ENCODE measurements at regions not wholly inside any gene's neighbourhood (a gene's known extent, or its start where the extent isn't known, plus 50 kb on each side); places are given as distances from the start of the nearest gene placed in this dataset.
"Not testable (repeated sequence)": the region's sequence is repeated elsewhere in the genome, so short reads cannot be mapped to it uniquely, and the experiment has no call there.

DNA sequence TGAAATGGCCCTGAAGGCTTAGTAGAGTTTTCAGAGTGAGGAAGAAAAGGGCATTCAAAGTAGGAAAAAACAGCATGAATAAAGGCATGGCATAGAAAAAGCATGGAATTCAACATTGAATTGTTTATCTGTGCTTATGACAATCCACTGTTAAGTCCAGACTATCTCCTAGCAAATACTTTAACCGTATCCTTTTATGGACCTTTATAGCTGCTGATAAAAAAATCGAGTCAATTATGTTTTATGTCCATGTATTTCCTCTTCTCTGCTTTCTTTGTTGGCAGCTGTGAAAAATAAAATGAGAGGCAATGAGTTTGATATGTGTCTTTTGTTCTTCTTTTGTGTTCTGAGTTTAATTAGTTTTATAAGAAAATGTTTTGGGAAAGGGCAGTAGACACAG is 70.4 kb downstream of the TDRD15 start:
- TF ChIP-seq, protein P1, sequence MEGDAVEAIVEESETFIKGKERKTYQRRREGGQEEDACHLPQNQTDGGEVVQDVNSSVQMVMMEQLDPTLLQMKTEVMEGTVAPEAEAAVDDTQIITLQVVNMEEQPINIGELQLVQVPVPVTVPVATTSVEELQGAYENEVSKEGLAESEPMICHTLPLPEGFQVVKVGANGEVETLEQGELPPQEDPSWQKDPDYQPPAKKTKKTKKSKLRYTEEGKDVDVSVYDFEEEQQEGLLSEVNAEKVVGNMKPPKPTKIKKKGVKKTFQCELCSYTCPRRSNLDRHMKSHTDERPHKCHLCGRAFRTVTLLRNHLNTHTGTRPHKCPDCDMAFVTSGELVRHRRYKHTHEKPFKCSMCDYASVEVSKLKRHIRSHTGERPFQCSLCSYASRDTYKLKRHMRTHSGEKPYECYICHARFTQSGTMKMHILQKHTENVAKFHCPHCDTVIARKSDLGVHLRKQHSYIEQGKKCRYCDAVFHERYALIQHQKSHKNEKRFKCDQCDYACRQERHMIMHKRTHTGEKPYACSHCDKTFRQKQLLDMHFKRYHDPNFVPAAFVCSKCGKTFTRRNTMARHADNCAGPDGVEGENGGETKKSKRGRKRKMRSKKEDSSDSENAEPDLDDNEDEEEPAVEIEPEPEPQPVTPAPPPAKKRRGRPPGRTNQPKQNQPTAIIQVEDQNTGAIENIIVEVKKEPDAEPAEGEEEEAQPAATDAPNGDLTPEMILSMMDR (IDR thresholded peaks at IDR 0.05; ENCODE audit: low read depth, low read length): no peak
- no peak overlapping the region for H3K4me3 ChIP-seq (ENCODE audit: low read depth, low read length)

DNA sequence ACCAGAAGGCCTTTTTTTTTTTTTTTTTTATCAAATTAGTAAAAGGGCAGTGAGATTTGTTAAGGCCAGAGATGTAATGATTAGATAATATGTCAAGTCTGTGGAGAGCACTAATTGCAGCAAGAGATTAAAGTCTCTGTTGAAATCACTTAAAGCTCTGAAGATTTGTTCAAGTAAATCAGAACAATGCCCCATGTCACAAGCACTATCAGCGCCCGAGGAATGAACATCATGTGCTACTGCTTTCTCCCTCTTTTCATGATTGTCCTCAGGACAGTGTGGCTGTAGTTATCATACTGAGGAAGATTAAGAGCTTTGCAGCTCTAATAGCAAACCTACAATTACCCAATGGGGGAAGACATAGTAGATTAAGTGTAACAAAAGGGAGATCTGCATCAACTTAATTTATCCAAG is 71.1 kb downstream of the TDRD15 start:
- no peak overlapping the region for H3K4me3 ChIP-seq (ENCODE audit: low read depth, low read length)
- TF ChIP-seq, protein P1 (IDR thresholded peaks at IDR 0.05; ENCODE audit: low read depth, low read length): no peak

DNA sequence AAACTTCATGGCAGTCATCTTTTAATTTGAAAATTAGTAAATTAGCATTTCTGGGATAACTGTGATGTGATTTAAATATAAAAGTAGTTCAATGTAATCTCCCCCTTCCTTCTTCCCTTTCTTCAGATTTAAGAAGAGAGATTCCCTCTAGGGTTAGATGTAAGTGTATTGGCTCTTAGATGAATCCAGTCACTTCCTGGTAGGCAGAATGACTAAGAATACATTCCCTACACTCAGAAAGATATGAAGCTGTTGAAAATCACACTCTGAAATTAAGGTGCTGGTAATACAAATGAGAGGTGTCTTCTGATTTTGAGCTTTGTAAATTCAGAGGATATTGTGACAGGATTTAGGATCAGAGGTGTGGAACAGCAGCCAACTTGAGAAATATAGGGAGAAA is 71.6 kb downstream of the TDRD15 start:
- H3K4me3 ChIP-seq (ENCODE audit: low read depth, low read length): no peak overlapping the region
- TF ChIP-seq, protein P1 (IDR thresholded peaks at IDR 0.05; ENCODE audit: low read depth, low read length): no peak

DNA sequence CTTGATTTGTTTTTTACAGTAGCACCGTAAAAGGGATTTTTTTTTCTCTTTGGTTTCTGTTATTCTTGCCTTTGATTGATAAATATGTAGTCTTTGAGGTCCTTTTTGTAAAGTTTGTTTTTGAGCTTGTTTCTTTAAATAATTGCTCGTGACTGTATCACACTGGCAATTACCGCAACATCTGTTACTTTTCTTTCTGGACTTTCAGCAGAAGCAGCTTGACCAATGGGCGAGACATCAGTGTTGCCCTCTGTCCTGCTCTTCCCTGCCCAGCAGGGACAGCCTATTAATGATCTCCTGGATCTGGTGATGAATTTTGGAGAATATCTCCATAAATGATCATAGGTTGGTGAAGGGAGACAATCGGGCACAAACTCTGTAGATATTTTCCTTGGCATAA is 74.9 kb downstream of the TDRD15 start:
- TF ChIP-seq, protein P1 (IDR thresholded peaks at IDR 0.05; ENCODE audit: low read depth, low read length): no peak
- no peak overlapping the region for H3K4me3 ChIP-seq (ENCODE audit: low read depth, low read length)

DNA sequence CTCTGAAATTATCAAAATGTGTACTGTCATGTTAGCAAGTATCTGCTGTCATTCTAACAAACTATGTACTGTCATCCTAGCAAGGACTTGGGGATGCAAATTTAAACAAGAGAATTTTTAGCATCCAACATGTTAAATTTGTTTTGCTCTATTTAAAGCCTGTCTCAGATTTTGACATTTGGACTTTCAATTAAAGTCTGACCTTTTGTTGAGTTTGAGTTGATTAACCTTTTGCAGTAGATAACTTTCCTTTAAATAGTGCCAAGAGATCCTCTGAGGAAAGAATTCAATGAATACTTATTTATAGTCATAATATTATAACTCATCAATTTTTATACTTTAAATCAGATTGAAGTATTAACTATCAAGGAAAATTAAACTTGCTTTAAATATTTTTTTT is 80.2 kb downstream of the TDRD15 start:
- no peak overlapping the region for H3K4me3 ChIP-seq (ENCODE audit: low read depth, low read length)
- TF ChIP-seq, protein P1 (IDR thresholded peaks at IDR 0.05; ENCODE audit: low read depth, low read length): no peak

DNA sequence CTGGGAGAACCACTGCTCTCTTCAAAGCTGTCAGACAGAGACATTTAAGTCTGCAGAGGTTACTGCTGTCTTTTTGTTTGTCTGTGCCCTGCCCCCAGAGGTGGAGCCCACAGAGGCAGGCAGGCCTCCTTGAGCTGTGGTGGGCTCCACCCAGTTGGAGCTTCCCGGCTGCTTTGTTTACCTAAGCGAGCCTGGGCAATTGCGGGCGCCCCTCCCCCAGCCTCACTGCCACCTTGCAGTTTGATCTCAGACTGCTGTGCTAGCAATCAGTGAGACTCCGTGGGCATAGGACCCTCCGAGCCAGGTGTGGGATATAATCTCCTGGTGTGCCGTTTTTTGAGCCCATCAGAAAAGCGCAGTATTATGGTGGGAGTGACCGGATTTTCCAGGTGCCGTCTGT is 90.3 kb downstream of the TDRD15 start:
- not testable (repeated sequence) for H3K4me3 ChIP-seq (ENCODE audit: low read depth, low read length)

DNA sequence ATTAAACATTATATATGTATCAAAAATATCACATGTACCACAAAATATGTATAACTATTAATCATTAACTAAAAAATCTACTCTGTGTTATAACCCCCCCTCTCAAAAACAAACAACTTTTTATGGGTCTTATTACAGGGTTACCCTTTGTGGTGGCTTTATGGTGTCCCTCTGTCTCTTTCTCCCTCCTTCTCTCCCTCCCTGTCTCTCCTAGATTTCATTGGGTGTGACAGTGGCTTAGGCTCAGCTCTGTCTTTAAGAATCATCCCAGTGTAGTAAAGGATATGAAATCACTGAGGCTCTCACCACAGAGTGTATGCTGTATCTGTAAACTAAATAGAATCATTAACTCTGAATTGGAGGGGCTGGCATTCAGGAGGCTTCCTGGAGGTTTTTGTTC is 93.7 kb downstream of the TDRD15 start:
- H3K4me3 ChIP-seq (ENCODE audit: low read depth, low read length): no peak overlapping the region

DNA sequence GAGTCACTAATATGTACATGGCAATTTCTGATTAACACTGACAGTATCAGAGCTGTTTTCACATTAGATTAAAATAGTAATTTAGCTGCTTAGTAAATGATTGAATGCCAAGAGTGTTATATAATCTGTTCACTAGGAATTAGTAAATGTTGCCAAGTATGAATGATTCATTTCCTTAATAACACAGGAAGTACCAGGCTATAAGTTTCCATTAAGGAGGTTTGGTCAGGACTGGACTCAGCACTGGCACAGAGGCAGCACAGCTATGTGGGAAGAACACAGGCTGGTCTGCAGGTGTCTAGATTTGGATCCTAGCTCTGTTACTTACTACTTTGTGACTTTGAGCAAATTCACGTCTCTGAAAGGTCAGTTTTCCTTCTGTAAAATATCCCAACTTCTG is 97.2 kb downstream of the TDRD15 start:
- no peak overlapping the region for H3K4me3 ChIP-seq (ENCODE audit: low read depth, low read length)
- TF ChIP-seq, protein P1 (IDR thresholded peaks at IDR 0.05; ENCODE audit: low read depth, low read length): no peak

More for the DNA sequence above, 93.7 kb downstream of the TDRD15 start:
- TF ChIP-seq, protein P1 (IDR thresholded peaks at IDR 0.05; ENCODE audit: low read depth, low read length): no peak
